KOPT-K1 (cell line): ENCODE measurements at regions not wholly inside any gene's neighbourhood (a gene's known extent, or its start where the extent isn't known, plus 50 kb on each side); places are given as distances from the start of the nearest gene placed in this dataset.

ENCODE experiments used
- H3K27ac ChIP-seq: fragments of 200-600 bp; sonication (generic); 2 replicates; pipeline ENCODE4 v1.5.1; 2016; ENCODE audit warnings: antibody characterized with exemption, mild to moderate bottlenecking, low read depth, low read length; ENCODE audit not compliant: poor library complexity, severe bottlenecking
- H3K36me3 ChIP-seq: fragments of 200-600 bp; sonication (generic); 2 replicates; pipeline ENCODE4 v1.5.1; 2017; ENCODE audit warnings: antibody characterized with exemption, mild to moderate bottlenecking, low read length, moderate library complexity; ENCODE audit not compliant: insufficient read depth
- H3K9me3 ChIP-seq: fragments of 200-600 bp; sonication (generic); 2 replicates; pipeline ENCODE4 v1.5.1; 2017; ENCODE audit warnings: antibody characterized with exemption, low read length, mild to moderate bottlenecking; ENCODE audit not compliant: insufficient read depth, poor library complexity, severe bottlenecking

GRCh38 chr2:43127208-43127940, 99.0 kb downstream of the ZFP36L2 start:
- peak overlapping the region; percentile 97 for H3K27ac ChIP-seq
- H3K9me3 ChIP-seq: no peaks in the 10 kb centered on the region
- H3K36me3 ChIP-seq: no peaks in the 10 kb centered on the region

- Histone ChIP-seq H3K9me3 (no peaks in the 10 kb centered on the region), H3K36me3 (no peaks in the 10 kb centered on the region), H3K27ac (peak overlapping the region; percentile 97)
Measured at GRCh38 chr2:43126817-43127207, 99.6 kb downstream of the ZFP36L2 start.

- H3K36me3 ChIP-seq: no peaks in the 10 kb centered on the region
- H3K9me3 ChIP-seq: no peaks in the 10 kb centered on the region
- peak overlapping the region; percentile 97 for H3K27ac ChIP-seq
Measured at GRCh38 chr2:43125090-43125998, 101.1 kb downstream of the ZFP36L2 start.

GRCh38 chr2:43124687-43125057, 101.7 kb downstream of the ZFP36L2 start:
- H3K9me3 ChIP-seq: peaks cover 2% of the 10 kb centered on the region
- H3K36me3 ChIP-seq: no peaks in the 10 kb centered on the region
- peak overlapping the region; percentile 97 for H3K27ac ChIP-seq

- Histone ChIP-seq H3K27ac (peak overlapping the region; percentile 97), H3K36me3 (no peaks in the 10 kb centered on the region), H3K9me3 (peaks cover 8% of the 10 kb centered on the region)
Measured at GRCh38 chr2:43123981-43124686, 102.3 kb downstream of the ZFP36L2 start.

GRCh38 chr2:43123486-43123885, 102.9 kb downstream of the ZFP36L2 start:
- Histone ChIP-seq H3K36me3 (no peaks in the 10 kb centered on the region), H3K9me3 (peaks cover 10% of the 10 kb centered on the region), H3K27ac (peak overlapping the region; percentile 97)

- peaks cover 10% of the 10 kb centered on the region for H3K9me3 ChIP-seq
- H3K27ac ChIP-seq: peak overlapping the region; percentile 8
- H3K36me3 ChIP-seq: no peaks in the 10 kb centered on the region
Measured at GRCh38 chr2:43123028-43123427, 103.4 kb downstream of the ZFP36L2 start.

GRCh38 chr2:43121580-43122314, 104.7 kb downstream of the ZFP36L2 start:
- H3K9me3 ChIP-seq: peaks cover 10% of the 10 kb centered on the region
- H3K27ac ChIP-seq: peak overlapping the region; percentile 11
- H3K36me3 ChIP-seq: no peaks in the 10 kb centered on the region

- H3K27ac ChIP-seq: no peak overlapping the region
Measured at GRCh38 chr2:43119303-43119702, 107.1 kb downstream of the ZFP36L2 start.

GRCh38 chr2:43117521-43118143, 108.8 kb downstream of the ZFP36L2 start:
- no peaks in the 10 kb centered on the region for H3K36me3 ChIP-seq
- peaks cover 10% of the 10 kb centered on the region for H3K9me3 ChIP-seq
- no peak overlapping the region for H3K27ac ChIP-seq

More at GRCh38 chr2:43119303-43119702, 107.1 kb downstream of the ZFP36L2 start:
- peaks cover 10% of the 10 kb centered on the region for H3K9me3 ChIP-seq
- H3K36me3 ChIP-seq: no peaks in the 10 kb centered on the region

- Histone ChIP-seq H3K27ac (no peak overlapping the region), H3K9me3 (peaks cover 10% of the 10 kb centered on the region), H3K36me3 (no peaks in the 10 kb centered on the region)
Measured at GRCh38 chr2:43116988-43117387, 109.4 kb downstream of the ZFP36L2 start.

GRCh38 chr2:43115881-43116280, 110.5 kb downstream of the ZFP36L2 start:
- Histone ChIP-seq H3K36me3 (no peaks in the 10 kb centered on the region), H3K9me3 (peaks cover 10% of the 10 kb centered on the region), H3K27ac (no peak overlapping the region)

GRCh38 chr2:43114210-43114609, 112.2 kb downstream of the ZFP36L2 start:
- H3K36me3 ChIP-seq: no peaks in the 10 kb centered on the region
- peaks cover 3% of the 10 kb centered on the region for H3K9me3 ChIP-seq
- H3K27ac ChIP-seq: no peak overlapping the region
